ENCODE measurements at regions not wholly inside any gene's neighbourhood (a gene's known extent, or its start where the extent isn't known, plus 50 kb on each side); places are given as distances from the start of the nearest gene placed in this dataset.

DNA sequence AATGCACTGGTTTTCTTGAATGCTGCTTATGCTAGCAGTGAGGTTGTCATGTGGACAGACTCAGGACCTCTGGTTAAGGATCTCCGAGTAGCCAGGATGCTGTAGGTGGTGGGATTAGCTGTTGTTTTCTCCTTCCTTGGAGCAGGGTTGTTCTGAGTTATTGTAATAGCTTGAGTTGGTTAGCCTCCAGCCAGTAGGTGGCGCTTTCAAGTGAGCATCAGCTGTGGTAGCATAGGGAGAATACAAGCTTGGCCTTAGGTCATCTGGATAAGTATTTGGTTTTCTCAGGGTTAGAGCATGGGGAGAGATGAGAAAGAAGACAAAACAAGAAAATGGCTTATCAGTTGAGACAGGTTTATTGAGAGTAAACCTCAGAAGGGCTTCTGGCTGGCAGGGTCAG lies 299.7 kb upstream of the FBXO33 start:
- Histone ChIP-seq H3K27me3 (ENCODE audit: insufficient read depth, low read length, poor library complexity) (no peaks in the 10 kb centered on the region), H3K27ac (ENCODE audit: low read depth, low read length) (no peak overlapping the region), H3K79me1 (ENCODE audit: low read length) (no peaks in the 10 kb centered on the region), H2AK5ac (ENCODE audit: low read length) (no peak overlapping the region), H2BK15ac (replicated peaks; ENCODE audit: low read depth) (no peak overlapping the region), H3K4me1 (ENCODE audit: control insufficient read depth, low read depth, low read length) (peaks cover 2% of the 10 kb centered on the region), H3K4me2 (ENCODE audit: low read length) (no peak overlapping the region), H3K56ac (ENCODE audit: low read length) (no peak overlapping the region), H2BK120ac (ENCODE audit: low read depth, low read length) (no peak overlapping the region), H3K36me3 (ENCODE audit: control insufficient read depth, insufficient read depth, low read length) (no peaks in the 10 kb centered on the region), H3K4ac (ENCODE audit: low read depth, low read length) (no peak overlapping the region), H2BK5ac (ENCODE audit: low read length) (no peak overlapping the region), H4K8ac (ENCODE audit: low read depth, low read length) (no peak overlapping the region), H3K79me2 (ENCODE audit: control insufficient read depth, insufficient read depth, low read length) (no peaks in the 10 kb centered on the region), H3K18ac (ENCODE audit: low read length) (no peak overlapping the region), H3K23ac (ENCODE audit: low read length) (no peak overlapping the region), H3K9ac (ENCODE audit: low read length) (no peak overlapping the region), H4K5ac (ENCODE audit: low read length) (no peak overlapping the region), H3K4me3 (ENCODE audit: low read length) (no peak overlapping the region)
- peak; percentile 53 for DNase-seq
- WGBS (ENCODE audit: extremely low coverage, insufficient coverage, low lambda C conversion rate): no CpG with 5 or more reads among the region's 2 CpGs

DNA sequence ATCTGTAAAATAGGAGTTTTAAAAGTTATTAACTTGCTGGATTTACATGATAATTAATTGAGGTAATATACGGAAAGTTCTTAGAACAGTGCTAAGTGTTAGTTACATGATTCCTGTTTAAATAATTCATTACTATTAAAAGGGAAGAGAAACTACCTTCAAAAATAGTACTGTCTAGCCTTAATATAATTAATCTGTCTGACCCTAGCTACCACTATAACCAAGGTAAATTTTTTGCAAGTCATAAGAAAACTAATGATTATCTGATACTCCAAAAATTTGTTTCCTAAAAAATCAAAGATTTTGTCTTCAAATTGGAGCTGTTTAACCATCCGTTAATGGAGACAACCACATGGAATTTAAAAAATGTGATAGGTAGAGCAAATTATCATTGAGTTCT lies 294.3 kb upstream of the FBXO33 start:
- no peaks in the 10 kb centered on the region for H3K4me1 ChIP-seq (ENCODE audit: control insufficient read depth, low read depth, low read length)
- no peak overlapping the region for H2BK15ac ChIP-seq (replicated peaks; ENCODE audit: low read depth)
- no peak overlapping the region for H3K4ac ChIP-seq (ENCODE audit: low read depth, low read length)
- H3K9ac ChIP-seq (ENCODE audit: low read length): no peak overlapping the region
- no peak overlapping the region for H2BK120ac ChIP-seq (ENCODE audit: low read depth, low read length)
- WGBS (ENCODE audit: extremely low coverage, insufficient coverage, low lambda C conversion rate): 100% methylated on average over 1 of the region's 2 CpGs
- H3K56ac ChIP-seq (ENCODE audit: low read length): no peak overlapping the region
- H4K5ac ChIP-seq (ENCODE audit: low read length): no peak overlapping the region
- H3K79me2 ChIP-seq (ENCODE audit: control insufficient read depth, insufficient read depth, low read length): no peaks in the 10 kb centered on the region
- no peak overlapping the region for H3K4me3 ChIP-seq (ENCODE audit: low read length)
- H3K27me3 ChIP-seq (ENCODE audit: insufficient read depth, low read length, poor library complexity): no peaks in the 10 kb centered on the region
- H3K36me3 ChIP-seq (ENCODE audit: control insufficient read depth, insufficient read depth, low read length): no peaks in the 10 kb centered on the region
- H3K27ac ChIP-seq (ENCODE audit: low read depth, low read length): no peak overlapping the region
- H3K23ac ChIP-seq (ENCODE audit: low read length): no peak overlapping the region
- no peak overlapping the region for H2BK5ac ChIP-seq (ENCODE audit: low read length)
- no peaks in the 10 kb centered on the region for H3K79me1 ChIP-seq (ENCODE audit: low read length)
- no peak overlapping the region for H4K8ac ChIP-seq (ENCODE audit: low read depth, low read length)
- no peak overlapping the region for H3K18ac ChIP-seq (ENCODE audit: low read length)
- H3K4me2 ChIP-seq (ENCODE audit: low read length): no peak overlapping the region
- no peak overlapping the region for H2AK5ac ChIP-seq (ENCODE audit: low read length)
- DNase-seq: no peak

GRCh38 chr14:39722547-39723273 lies 290.5 kb upstream of the FBXO33 start:
- no peaks in the 10 kb centered on the region for H3K36me3 ChIP-seq (ENCODE audit: control insufficient read depth, insufficient read depth, low read length)
- no peak overlapping the region for H3K23ac ChIP-seq (ENCODE audit: low read length)
- H3K27ac ChIP-seq (ENCODE audit: low read depth, low read length): no peak overlapping the region
- no peaks in the 10 kb centered on the region for H3K79me2 ChIP-seq (ENCODE audit: control insufficient read depth, insufficient read depth, low read length)
- no peak overlapping the region for H2BK15ac ChIP-seq (replicated peaks; ENCODE audit: low read depth)
- no CpG with 5 or more reads among the region's 2 CpGs for WGBS (ENCODE audit: extremely low coverage, insufficient coverage, low lambda C conversion rate)
- no peak overlapping the region for H4K5ac ChIP-seq (ENCODE audit: low read length)
- H3K9ac ChIP-seq (ENCODE audit: low read length): no peak overlapping the region
- no peak overlapping the region for H3K4ac ChIP-seq (ENCODE audit: low read depth, low read length)
- H3K27me3 ChIP-seq (ENCODE audit: insufficient read depth, low read length, poor library complexity): no peaks in the 10 kb centered on the region
- H3K4me1 ChIP-seq (ENCODE audit: control insufficient read depth, low read depth, low read length): no peaks in the 10 kb centered on the region
- no peak overlapping the region for H2BK5ac ChIP-seq (ENCODE audit: low read length)
- no peak for DNase-seq
- no peak overlapping the region for H3K4me3 ChIP-seq (ENCODE audit: low read length)
- H3K4me2 ChIP-seq (ENCODE audit: low read length): no peak overlapping the region
- H3K18ac ChIP-seq (ENCODE audit: low read length): no peak overlapping the region
- no peak overlapping the region for H2BK120ac ChIP-seq (ENCODE audit: low read depth, low read length)
- H3K79me1 ChIP-seq (ENCODE audit: low read length): no peaks in the 10 kb centered on the region
- H3K56ac ChIP-seq (ENCODE audit: low read length): no peak overlapping the region
- H4K8ac ChIP-seq (ENCODE audit: low read depth, low read length): no peak overlapping the region
- H2AK5ac ChIP-seq (ENCODE audit: low read length): no peak overlapping the region

DNA sequence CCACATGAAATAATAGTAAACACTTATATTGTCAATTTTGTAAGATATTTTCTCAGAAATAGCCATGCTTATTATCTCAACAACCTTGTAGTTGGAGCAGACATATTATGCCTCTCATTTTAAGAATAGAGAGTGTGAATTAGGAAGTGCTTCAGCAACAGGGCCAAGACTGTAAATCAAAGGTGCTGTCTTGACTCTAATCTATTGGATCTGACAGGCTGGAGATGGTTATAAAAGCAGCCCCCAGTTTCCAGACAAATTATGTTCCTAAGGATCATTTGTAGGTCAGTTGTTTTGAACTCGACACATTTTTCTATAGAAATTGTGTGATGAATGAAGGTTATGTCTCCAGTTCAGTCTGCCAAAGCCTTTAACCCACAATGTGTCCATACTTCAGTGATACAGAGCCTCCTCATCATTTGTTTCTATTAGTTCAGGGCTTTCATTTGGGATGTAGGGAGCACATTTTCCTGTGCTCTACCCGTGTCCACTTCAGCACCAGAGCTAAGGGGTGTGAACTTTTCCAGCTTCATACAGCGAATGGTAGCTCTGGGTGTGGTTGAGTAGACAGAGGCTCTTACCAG lies 284.8 kb upstream of the FBXO33 start:
- H3K4ac ChIP-seq (ENCODE audit: low read depth, low read length): no peak overlapping the region
- WGBS (ENCODE audit: extremely low coverage, insufficient coverage, low lambda C conversion rate): no CpG with 5 or more reads among the region's 3 CpGs
- no peak overlapping the region for H3K18ac ChIP-seq (ENCODE audit: low read length)
- no peaks in the 10 kb centered on the region for H3K4me1 ChIP-seq (ENCODE audit: control insufficient read depth, low read depth, low read length)
- H2BK15ac ChIP-seq (replicated peaks; ENCODE audit: low read depth): no peak overlapping the region
- no peak overlapping the region for H4K8ac ChIP-seq (ENCODE audit: low read depth, low read length)
- H3K4me2 ChIP-seq (ENCODE audit: low read length): no peak overlapping the region
- no peak overlapping the region for H2BK120ac ChIP-seq (ENCODE audit: low read depth, low read length)
- H3K27me3 ChIP-seq (ENCODE audit: insufficient read depth, low read length, poor library complexity): no peaks in the 10 kb centered on the region
- H2BK5ac ChIP-seq (ENCODE audit: low read length): no peak overlapping the region
- H3K36me3 ChIP-seq (ENCODE audit: control insufficient read depth, insufficient read depth, low read length): no peaks in the 10 kb centered on the region
- DNase-seq: no peak
- no peak overlapping the region for H3K23ac ChIP-seq (ENCODE audit: low read length)
- no peak overlapping the region for H3K9ac ChIP-seq (ENCODE audit: low read length)
- no peak overlapping the region for H2AK5ac ChIP-seq (ENCODE audit: low read length)
- H3K56ac ChIP-seq (ENCODE audit: low read length): no peak overlapping the region
- H4K5ac ChIP-seq (ENCODE audit: low read length): no peak overlapping the region
- no peaks in the 10 kb centered on the region for H3K79me2 ChIP-seq (ENCODE audit: control insufficient read depth, insufficient read depth, low read length)
- no peak overlapping the region for H3K27ac ChIP-seq (ENCODE audit: low read depth, low read length)
- H3K79me1 ChIP-seq (ENCODE audit: low read length): no peaks in the 10 kb centered on the region
- H3K4me3 ChIP-seq (ENCODE audit: low read length): no peak overlapping the region

GRCh38 chr14:39712293-39712999 lies 280.2 kb upstream of the FBXO33 start:
- no peak overlapping the region for H3K9ac ChIP-seq (ENCODE audit: low read length)
- H3K27ac ChIP-seq (ENCODE audit: low read depth, low read length): no peak overlapping the region
- no peak overlapping the region for H4K5ac ChIP-seq (ENCODE audit: low read length)
- H3K4ac ChIP-seq (ENCODE audit: low read depth, low read length): no peak overlapping the region
- no peak overlapping the region for H2BK5ac ChIP-seq (ENCODE audit: low read length)
- H2BK120ac ChIP-seq (ENCODE audit: low read depth, low read length): no peak overlapping the region
- no peaks in the 10 kb centered on the region for H3K79me1 ChIP-seq (ENCODE audit: low read length)
- WGBS (ENCODE audit: extremely low coverage, insufficient coverage, low lambda C conversion rate): no CpG with 5 or more reads among the region's 1 CpG
- no peak overlapping the region for H2AK5ac ChIP-seq (ENCODE audit: low read length)
- DNase-seq: no peak
- no peak overlapping the region for H4K8ac ChIP-seq (ENCODE audit: low read depth, low read length)
- no peaks in the 10 kb centered on the region for H3K36me3 ChIP-seq (ENCODE audit: control insufficient read depth, insufficient read depth, low read length)
- H3K27me3 ChIP-seq (ENCODE audit: insufficient read depth, low read length, poor library complexity): no peaks in the 10 kb centered on the region
- no peak overlapping the region for H3K4me2 ChIP-seq (ENCODE audit: low read length)
- H3K23ac ChIP-seq (ENCODE audit: low read length): no peak overlapping the region
- no peak overlapping the region for H2BK15ac ChIP-seq (replicated peaks; ENCODE audit: low read depth)
- H3K79me2 ChIP-seq (ENCODE audit: control insufficient read depth, insufficient read depth, low read length): no peaks in the 10 kb centered on the region
- no peak overlapping the region for H3K56ac ChIP-seq (ENCODE audit: low read length)
- H3K4me1 ChIP-seq (ENCODE audit: control insufficient read depth, low read depth, low read length): no peaks in the 10 kb centered on the region
- H3K18ac ChIP-seq (ENCODE audit: low read length): no peak overlapping the region
- no peak overlapping the region for H3K4me3 ChIP-seq (ENCODE audit: low read length)

Data from mesendoderm (in vitro differentiated cells).